ENCODE measurements at regions not wholly inside any gene's neighbourhood (a gene's known extent, or its start where the extent isn't known, plus 50 kb on each side); places are given as distances from the start of the nearest gene placed in this dataset.

- no peak overlapping the region for H3K4me2 ChIP-seq (replicated peaks; ENCODE audit: extremely low read depth, low read length, poor library complexity, severe bottlenecking)
- TF ChIP-seq CTCF (IDR thresholded peaks at IDR 0.05), result no peak
- H3K27ac ChIP-seq (ENCODE audit: low read depth in 1 of 2, low read length in 2 of 2), result no peak overlapping the region
- H4K20me1 ChIP-seq (ENCODE audit: insufficient read depth, low read length), result no peaks in the 10 kb centered on the region
- no peak for DNase-seq
- Mint-ChIP-seq H3K4me1 (no peaks in the 10 kb centered on the region), H3K9me3 (peaks cover 2 to 12% (median 7%) of the 10 kb centered on the region in 7 donors), H3K36me3 (no peaks in the 10 kb centered on the region), H3K27ac (no peak overlapping the region), H3K4me3 (no peak overlapping the region), H3K27me3 (ENCODE audit: low read depth in 3 of 3) (peaks cover 0 to 6% (median 0%) of the 10 kb centered on the region in 3 donors)
- 88% methylated on average over 1 of the region's 3 CpGs for WGBS (ENCODE audit: insufficient coverage)
- peaks cover 0 to 6% of the 10 kb centered on the region in 2 donors for H3K9me3 ChIP-seq (replicated peaks in 1 of 2; ENCODE audit: control insufficient read depth in 1 of 2, insufficient read depth in 1 of 2, low read length in 2 of 2)
- no peaks in the 10 kb centered on the region for H3K4me1 ChIP-seq (ENCODE audit: control insufficient read depth in 1 of 2, insufficient read depth in 2 of 2, low read length in 2 of 2)
- intact Hi-C loops (cut with micrococcal nuclease), result no loop called here
- no peaks in the 10 kb centered on the region for H3K27me3 ChIP-seq (ENCODE audit: control insufficient read depth in 2 of 2, insufficient read depth in 2 of 2, low read length in 2 of 2)
- no peaks in the 10 kb centered on the region for H3K36me3 ChIP-seq (replicated peaks in 1 of 2; ENCODE audit: control insufficient read depth in 1 of 2, insufficient read depth in 2 of 2, low read length in 2 of 2)
- H3K9ac ChIP-seq (ENCODE audit: insufficient read depth, low read length, poor library complexity, severe bottlenecking), result no peak overlapping the region
- no peak overlapping the region for H2AFZ ChIP-seq (ENCODE audit: insufficient read depth, low read depth, low read length, poor library complexity, severe bottlenecking)
- no peak overlapping the region for H3K4me3 ChIP-seq (replicated peaks in 1 of 3; ENCODE audit: low read depth in 2 of 3, low read length in 3 of 3)
- no peaks in the 10 kb centered on the region for H3K79me2 ChIP-seq (ENCODE audit: insufficient read depth, low read length)
Observed at GRCh38 chr1:55420929-55421716, 206.0 kb upstream of the USP24 start.

- Histone ChIP-seq H3K27me3 (ENCODE audit: control insufficient read depth in 2 of 2, insufficient read depth in 2 of 2, low read length in 2 of 2) (no peaks in the 10 kb centered on the region), H3K79me2 (ENCODE audit: insufficient read depth, low read length) (no peaks in the 10 kb centered on the region), H3K9me3 (replicated peaks in 1 of 2; ENCODE audit: control insufficient read depth in 1 of 2, insufficient read depth in 1 of 2, low read length in 2 of 2) (peaks cover 0 to 6% of the 10 kb centered on the region in 2 donors), H3K9ac (ENCODE audit: insufficient read depth, low read length, poor library complexity, severe bottlenecking) (no peak overlapping the region), H2AFZ (ENCODE audit: insufficient read depth, low read depth, low read length, poor library complexity, severe bottlenecking) (no peak overlapping the region), H4K20me1 (ENCODE audit: insufficient read depth, low read length) (no peaks in the 10 kb centered on the region), H3K4me2 (replicated peaks; ENCODE audit: extremely low read depth, low read length, poor library complexity, severe bottlenecking) (no peak overlapping the region), H3K4me3 (replicated peaks in 1 of 3; ENCODE audit: low read depth in 2 of 3, low read length in 3 of 3) (no peak overlapping the region), H3K4me1 (ENCODE audit: control insufficient read depth in 1 of 2, insufficient read depth in 2 of 2, low read length in 2 of 2) (no peaks in the 10 kb centered on the region), H3K27ac (ENCODE audit: low read depth in 1 of 2, low read length in 2 of 2) (no peak overlapping the region), H3K36me3 (replicated peaks in 1 of 2; ENCODE audit: control insufficient read depth in 1 of 2, insufficient read depth in 2 of 2, low read length in 2 of 2) (no peaks in the 10 kb centered on the region)
- no peak for DNase-seq
- peaks cover 2 to 12% (median 7%) of the 10 kb centered on the region in 7 donors for H3K9me3 Mint-ChIP-seq
- no CpG with 5 or more reads among the region's 2 CpGs for WGBS (ENCODE audit: insufficient coverage)
- no peaks in the 10 kb centered on the region for H3K36me3 Mint-ChIP-seq
- H3K27ac Mint-ChIP-seq, result no peak overlapping the region
- H3K27me3 Mint-ChIP-seq (ENCODE audit: low read depth in 3 of 3), result peaks cover 0 to 6% (median 0%) of the 10 kb centered on the region in 3 donors
- no peak overlapping the region for H3K4me3 Mint-ChIP-seq
- TF ChIP-seq CTCF (IDR thresholded peaks at IDR 0.05), result no peak
- no peaks in the 10 kb centered on the region for H3K4me1 Mint-ChIP-seq
- intact Hi-C loops (cut with micrococcal nuclease), result no loop called here
Observed at GRCh38 chr1:55420026-55420425, 204.9 kb upstream of the USP24 start.

Measured in CD14-positive monocyte (primary cell).